Kidney (tissue), 13 donors: ENCODE measurements at regions not wholly inside any gene's neighbourhood (a gene's known extent, or its start where the extent isn't known, plus 50 kb on each side); places are given as distances from the start of the nearest gene placed in this dataset.

Source experiments
- DNase-seq, 5 donors: peaks; one replicate each; pipeline ENCODE4 v3.0.0-alpha.2; 2013 to 2020
- FAIRE-seq: peaks from 2 replicates; lab custom pipeline; 2012; peaks lifted over from hg19 to GRCh38; lab: Jason Lieb, UNC
- H3K27ac ChIP-seq, 2 donors: one replicate each; pipeline ENCODE4 v1.7.0; 2013; ENCODE audit warnings: low read depth in 2 of 2, low read length in 2 of 2, inconsistent platforms in 1 of 2
- H3K27me3 ChIP-seq: one replicate; pipeline ENCODE4 v1.7.1; 2013; ENCODE audit warnings: low read length, inconsistent platforms; ENCODE audit not compliant: control insufficient read depth, insufficient read depth
- H3K36me3 ChIP-seq, 3 donors: one replicate each; pipeline versions ENCODE4 v1.7.0 to v1.7.1; 2013; ENCODE audit warnings: low read length in 3 of 3, control low read depth in 1 of 3, inconsistent platforms in 1 of 3; ENCODE audit not compliant: insufficient read depth in 3 of 3, control insufficient read depth in 2 of 3
- H3K4me1 ChIP-seq, 3 donors: one replicate each; pipeline versions ENCODE4 v1.7.0 to v1.7.1; 2013; ENCODE audit warnings: low read length in 3 of 3, inconsistent platforms in 1 of 3, low read depth in 1 of 3; ENCODE audit not compliant: control insufficient read depth in 2 of 3, insufficient read depth in 2 of 3
- H3K4me3 ChIP-seq, 3 donors: one replicate each; pipeline versions ENCODE4 v1.7.0 to v1.8.1; 2013; ENCODE audit warnings: low read length in 3 of 3, control low read depth in 1 of 3, inconsistent platforms in 1 of 3
- H3K9ac ChIP-seq, 3 donors: one replicate each; pipeline versions ENCODE4 v1.7.0 to v1.7.1; 2013; ENCODE audit warnings: low read length in 3 of 3, control low read depth in 1 of 3, inconsistent platforms in 1 of 3
- H3K9me3 ChIP-seq, 3 donors: one replicate each; pipeline versions ENCODE4 v1.7.0 to v1.7.1; 2013; ENCODE audit warnings: low read length in 3 of 3, control low read depth in 1 of 3, inconsistent platforms in 1 of 3; ENCODE audit not compliant: control insufficient read depth in 2 of 3, insufficient read depth in 1 of 3
- intact Hi-C: fragments of 100-400 bp; cut with DNase I; formaldehyde crosslinking; loops from one replicate; pipeline ENCODE4 v1.11.1; 2022
- TF ChIP-seq, protein P1 (sequence below): IDR thresholded peaks from 3 replicates; pipeline ENCODE4 v1.5.1; 2012; ENCODE audit warnings: mild to moderate bottlenecking, moderate library complexity, borderline replicate concordance; ENCODE audit not compliant: insufficient read depth; ENCODE audit errors: extremely low read depth
- donor health status: control.
- donor health status: control.
- donor health status: control.
- donor health status: control.
- donor health status: control.
- donor health status: DM: yes; HTN: yes; CAD: no.
- donor health status: Normal renal cell carcinoma (clear cell type).

DNA sequence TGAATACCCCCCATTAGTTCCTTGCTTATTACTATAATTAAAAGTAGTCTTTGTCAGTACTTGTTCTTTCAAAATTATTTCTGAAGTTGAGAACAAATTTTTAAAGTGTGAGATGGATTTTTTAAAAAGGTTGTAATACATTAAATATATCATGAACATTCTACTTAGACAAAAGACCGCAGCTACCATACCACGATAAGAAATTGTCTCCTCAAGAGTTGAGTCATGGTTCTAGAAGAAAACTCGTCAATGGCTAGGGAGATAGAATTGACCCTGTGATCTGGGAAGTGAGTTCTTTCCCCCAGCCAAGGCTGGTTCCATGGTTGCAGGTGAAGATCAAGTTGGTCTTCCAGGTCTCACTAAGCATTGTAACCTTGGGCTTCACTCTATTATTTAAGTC is 67.8 kb upstream of the ACYP2 start:
- intact Hi-C loops: no loop called here
- H3K4me1 ChIP-seq: no peaks in the 10 kb centered on the region
- no peak overlapping the region for H3K27ac ChIP-seq
- H3K4me3 ChIP-seq: no peak overlapping the region
- no peaks in the 10 kb centered on the region for H3K27me3 ChIP-seq
- peaks cover 0 to 4% (median 0%) of the 10 kb centered on the region in 3 donors for H3K9me3 ChIP-seq
- peaks cover 0 to 3% (median 0%) of the 10 kb centered on the region in 3 donors for H3K36me3 ChIP-seq
- DNase-seq (no peak), FAIRE-seq (no peak)
- TF ChIP-seq, protein P1, sequence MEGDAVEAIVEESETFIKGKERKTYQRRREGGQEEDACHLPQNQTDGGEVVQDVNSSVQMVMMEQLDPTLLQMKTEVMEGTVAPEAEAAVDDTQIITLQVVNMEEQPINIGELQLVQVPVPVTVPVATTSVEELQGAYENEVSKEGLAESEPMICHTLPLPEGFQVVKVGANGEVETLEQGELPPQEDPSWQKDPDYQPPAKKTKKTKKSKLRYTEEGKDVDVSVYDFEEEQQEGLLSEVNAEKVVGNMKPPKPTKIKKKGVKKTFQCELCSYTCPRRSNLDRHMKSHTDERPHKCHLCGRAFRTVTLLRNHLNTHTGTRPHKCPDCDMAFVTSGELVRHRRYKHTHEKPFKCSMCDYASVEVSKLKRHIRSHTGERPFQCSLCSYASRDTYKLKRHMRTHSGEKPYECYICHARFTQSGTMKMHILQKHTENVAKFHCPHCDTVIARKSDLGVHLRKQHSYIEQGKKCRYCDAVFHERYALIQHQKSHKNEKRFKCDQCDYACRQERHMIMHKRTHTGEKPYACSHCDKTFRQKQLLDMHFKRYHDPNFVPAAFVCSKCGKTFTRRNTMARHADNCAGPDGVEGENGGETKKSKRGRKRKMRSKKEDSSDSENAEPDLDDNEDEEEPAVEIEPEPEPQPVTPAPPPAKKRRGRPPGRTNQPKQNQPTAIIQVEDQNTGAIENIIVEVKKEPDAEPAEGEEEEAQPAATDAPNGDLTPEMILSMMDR: no peak
- no peak overlapping the region for H3K9ac ChIP-seq

DNA sequence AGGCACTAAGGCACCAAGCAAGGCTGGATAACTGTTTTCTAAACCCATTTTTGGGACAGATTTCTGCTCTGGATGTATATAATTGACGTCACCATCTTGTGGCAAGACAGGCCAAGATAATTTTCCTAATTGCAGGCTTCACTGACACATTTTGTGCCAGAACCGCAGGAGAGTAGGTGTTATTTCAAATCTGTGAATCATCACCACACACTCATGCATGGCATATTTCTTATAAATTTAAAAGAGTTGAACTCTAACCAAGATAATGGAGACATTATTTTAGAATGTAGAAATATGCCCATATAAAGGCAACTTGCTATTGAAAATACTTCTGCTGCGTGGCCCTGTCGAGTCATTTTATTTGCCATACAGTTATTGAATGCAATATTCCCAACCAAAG is 68.3 kb upstream of the ACYP2 start:
- intact Hi-C loops: no loop called here
- Histone ChIP-seq H3K36me3 (peaks cover 0 to 3% (median 0%) of the 10 kb centered on the region in 3 donors), H3K27me3 (no peaks in the 10 kb centered on the region), H3K9me3 (peaks cover 0 to 4% (median 0%) of the 10 kb centered on the region in 3 donors), H3K9ac (no peak overlapping the region), H3K4me3 (no peak overlapping the region), H3K4me1 (no peaks in the 10 kb centered on the region), H3K27ac (no peak overlapping the region)
- TF ChIP-seq, protein P1: no peak
- FAIRE-seq (no peak), DNase-seq (no peak)

DNA sequence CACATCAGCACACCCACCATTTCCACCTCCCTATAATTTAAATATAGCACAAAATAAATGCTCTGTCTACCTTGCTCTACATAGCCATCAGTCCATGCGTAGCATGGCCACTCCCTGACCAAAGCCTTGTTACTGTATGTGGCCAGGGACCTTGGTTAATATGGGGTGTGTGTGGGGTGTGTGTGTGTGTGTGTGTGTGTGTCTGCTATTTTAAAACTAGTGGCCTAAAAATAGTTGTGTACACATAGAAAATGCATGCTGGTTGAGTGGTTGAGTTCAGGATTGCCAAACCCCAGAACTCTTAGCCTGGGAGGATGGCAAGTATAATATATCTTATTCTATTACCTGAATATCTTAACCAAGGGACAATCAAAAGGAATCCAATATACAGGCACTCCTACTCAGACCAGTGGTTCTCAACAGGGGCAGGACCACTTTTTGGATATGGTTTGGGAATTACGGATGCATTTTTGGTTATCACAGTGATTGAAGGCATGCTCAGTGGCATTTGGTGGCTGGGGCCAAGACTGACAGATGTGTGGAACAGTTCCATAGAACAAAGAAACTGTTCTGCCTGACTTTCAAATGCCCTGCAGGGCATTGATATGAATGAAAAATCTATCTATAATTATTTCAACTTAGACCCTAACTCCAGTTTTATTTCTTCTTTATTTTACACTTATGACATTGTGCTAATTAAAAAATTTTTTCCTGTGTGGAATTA is 72.3 kb upstream of the PSME4 start:
- Histone ChIP-seq H3K9ac (no peak overlapping the region), H3K27ac (no peak overlapping the region), H3K9me3 (peaks cover 0 to 4% (median 0%) of the 10 kb centered on the region in 3 donors), H3K36me3 (no peaks in the 10 kb centered on the region), H3K4me1 (no peaks in the 10 kb centered on the region), H3K27me3 (no peaks in the 10 kb centered on the region), H3K4me3 (no peak overlapping the region)
- FAIRE-seq: no peak
- TF ChIP-seq, protein P1: no peak
- intact Hi-C loops: no loop called here
- DNase-seq: no peak
